Lower leg skin (tissue), 4 donors: ENCODE measurements at regions not wholly inside any gene's neighbourhood (a gene's known extent, or its start where the extent isn't known, plus 50 kb on each side); places are given as distances from the start of the nearest gene placed in this dataset.

Experiments
- DNase-seq, 2 donors: peaks; one replicate each; pipeline ENCODE4 v3.0.0-alpha.2; 2019; ENCODE audit warnings: low spot score in 2 of 2
- H3K4me3 ChIP-seq: fragments of 200-600 bp; sonication (generic); 2 replicates; pipeline ENCODE4 v1.5.1; 2017; ENCODE audit warnings: mild to moderate bottlenecking, low read depth; ENCODE audit not compliant: poor library complexity, severe bottlenecking
- CTCF ChIP-seq, 3 donors: fragments of 450-650 bp; IDR thresholded peaks; one replicate each; pipeline ENCODE4 v1.5.1; 2016; ENCODE audit warnings: antibody characterized with exemption in 3 of 3, mild to moderate bottlenecking in 3 of 3, moderate library complexity in 2 of 3
- POLR2A ChIP-seq, 2 donors: fragments of 450-650 bp; IDR thresholded peaks; one replicate each; pipeline ENCODE4 v1.6.1; 2016 to 2017; ENCODE audit warnings: antibody characterized with exemption in 2 of 2, mild to moderate bottlenecking in 1 of 2, moderate library complexity in 1 of 2
- WGBS, 2 donors: methylation state at CpG; one replicate each; pipeline ENCODE4 v1.1.5; 2018; 5-methylcytosine and 5-hydroxymethylcytosine counted together
- intact Hi-C: fragments of 100-400 bp; cut with DNase I; formaldehyde crosslinking; loops from one replicate; pipeline ENCODE4 v1.15.0; 2023; ENCODE audit warnings: low total_unique reads

GRCh38 chr1:224791362-224791941 lies 138.0 kb upstream of the DNAH14 start:
- WGBS, 2 donors = 79 to 86% methylated on average over 4 of the region's 4 CpGs
- intact Hi-C loops = no loop called here
- DNase-seq = no peak
- no peak overlapping the region for H3K4me3 ChIP-seq
- TF ChIP-seq CTCF (IDR thresholded peaks at IDR 0.05) (no peak), POLR2A (IDR thresholded peaks at IDR 0.05) (no peak)

GRCh38 chr1:224795591-224795990 lies 133.9 kb upstream of the DNAH14 start:
- TF ChIP-seq CTCF (IDR thresholded peaks at IDR 0.05) (no peak), POLR2A (IDR thresholded peaks at IDR 0.05) (no peak)
- DNase-seq = no peak
- 50 to 97% methylated on average over 2 of the region's 2 CpGs for WGBS, 2 donors

GRCh38 chr1:224799083-224799482 lies 130.4 kb upstream of the DNAH14 start:
- DNase-seq = no peak
- intact Hi-C loops = no loop called here
- TF ChIP-seq POLR2A (IDR thresholded peaks at IDR 0.05) = no peak
- TF ChIP-seq CTCF (IDR thresholded peaks at IDR 0.05) = no peak
- no peak overlapping the region for H3K4me3 ChIP-seq
- whole genome bisulfite sequencing, 2 donors = 74 to 79% methylated on average over 3 of the region's 3 CpGs

More at GRCh38 chr1:224795591-224795990, 133.9 kb upstream of the DNAH14 start:
- intact Hi-C loops = no loop called here
- H3K4me3 ChIP-seq = no peak overlapping the region

- no peak for TF ChIP-seq POLR2A (IDR thresholded peaks at IDR 0.05)
- no peak for TF ChIP-seq CTCF (IDR thresholded peaks at IDR 0.05)
- WGBS, 2 donors = 53 to 56% methylated on average over 8 of the region's 8 CpGs
- H3K4me3 ChIP-seq = no peak overlapping the region
- intact Hi-C loops = no loop called here
- no peak for DNase-seq
These were observed 128.9 kb upstream of the DNAH14 start for GRCh38 chr1:224800486-224801119.

- intact Hi-C loops = no loop called here
- no peak for DNase-seq
- no peak for TF ChIP-seq POLR2A (IDR thresholded peaks at IDR 0.05)
- WGBS, 2 donors = 71 to 77% methylated on average over 2 of the region's 2 CpGs
- H3K4me3 ChIP-seq = no peak overlapping the region
These were observed 127.5 kb upstream of the DNAH14 start for GRCh38 chr1:224801844-224802490.

- WGBS, 2 donors = 75 to 89% methylated on average over 3 of the region's 3 CpGs
- TF ChIP-seq POLR2A (IDR thresholded peaks at IDR 0.05) = no peak
- no peak for TF ChIP-seq CTCF (IDR thresholded peaks at IDR 0.05)
- no peak overlapping the region for H3K4me3 ChIP-seq
- intact Hi-C loops = no loop called here
- DNase-seq = no peak
These were observed 126.9 kb upstream of the DNAH14 start for GRCh38 chr1:224802617-224803016.
